ENCODE measurements at regions not wholly inside any gene's neighbourhood (a gene's known extent, or its start where the extent isn't known, plus 50 kb on each side); places are given as distances from the start of the nearest gene placed in this dataset.

DNA sequence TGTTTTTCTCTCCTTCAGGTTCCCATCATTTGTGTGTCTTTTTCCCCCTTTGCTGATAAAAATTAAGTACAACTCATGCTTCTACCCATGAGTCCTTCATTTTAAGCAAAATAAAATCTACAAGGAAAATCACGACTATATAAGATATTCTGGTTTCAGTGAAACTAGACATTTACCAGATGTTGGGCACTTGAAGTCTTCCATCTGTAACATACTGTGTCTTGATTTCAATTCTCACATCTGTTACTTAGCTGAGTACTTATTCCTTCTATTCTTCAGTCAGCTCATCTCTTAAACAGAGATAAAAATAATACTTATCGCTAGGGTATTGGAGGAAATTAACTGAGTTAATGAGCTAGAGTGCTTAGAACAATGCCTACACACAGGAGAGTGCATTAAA, 893.0 kb upstream of the SOX9 start:
- no peaks in the 10 kb centered on the region for H3K4me1 Mint-ChIP-seq
- H3K27ac Mint-ChIP-seq: no peak overlapping the region
- no peaks in the 10 kb centered on the region for H3K36me3 Mint-ChIP-seq (ENCODE audit: low read depth)
- ATAC-seq: no peak
- no peaks in the 10 kb centered on the region for H3K27me3 Mint-ChIP-seq
- no peak overlapping the region for H3K4me3 Mint-ChIP-seq
- H3K9me3 Mint-ChIP-seq: peaks cover 15% of the 10 kb centered on the region
- no peak for DNase-seq

DNA sequence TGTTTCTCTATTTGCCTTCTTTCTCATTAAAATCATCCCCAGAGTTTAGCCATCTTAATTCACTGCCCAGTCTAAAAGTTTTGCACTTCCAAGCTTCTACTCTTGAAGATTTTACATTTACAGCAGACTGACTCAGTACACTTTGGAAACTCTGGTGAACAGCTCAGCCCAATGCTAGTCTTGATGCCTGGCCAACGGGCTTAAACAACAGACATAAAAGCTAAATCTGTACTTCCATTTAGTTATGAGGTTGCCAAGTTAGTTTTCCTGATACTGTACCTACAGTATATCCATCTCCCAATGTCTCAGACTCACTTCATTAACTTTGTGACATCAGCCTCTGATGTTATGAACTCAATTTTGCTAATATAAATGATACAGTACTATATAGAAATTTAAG, 891.8 kb upstream of the SOX9 start:
- no peak for DNase-seq
- Mint-ChIP-seq H3K27ac (no peak overlapping the region), H3K4me3 (no peak overlapping the region), H3K4me1 (no peaks in the 10 kb centered on the region), H3K36me3 (ENCODE audit: low read depth) (no peaks in the 10 kb centered on the region), H3K9me3 (peaks cover 16% of the 10 kb centered on the region), H3K27me3 (no peaks in the 10 kb centered on the region)
- no peak for ATAC-seq

DNA sequence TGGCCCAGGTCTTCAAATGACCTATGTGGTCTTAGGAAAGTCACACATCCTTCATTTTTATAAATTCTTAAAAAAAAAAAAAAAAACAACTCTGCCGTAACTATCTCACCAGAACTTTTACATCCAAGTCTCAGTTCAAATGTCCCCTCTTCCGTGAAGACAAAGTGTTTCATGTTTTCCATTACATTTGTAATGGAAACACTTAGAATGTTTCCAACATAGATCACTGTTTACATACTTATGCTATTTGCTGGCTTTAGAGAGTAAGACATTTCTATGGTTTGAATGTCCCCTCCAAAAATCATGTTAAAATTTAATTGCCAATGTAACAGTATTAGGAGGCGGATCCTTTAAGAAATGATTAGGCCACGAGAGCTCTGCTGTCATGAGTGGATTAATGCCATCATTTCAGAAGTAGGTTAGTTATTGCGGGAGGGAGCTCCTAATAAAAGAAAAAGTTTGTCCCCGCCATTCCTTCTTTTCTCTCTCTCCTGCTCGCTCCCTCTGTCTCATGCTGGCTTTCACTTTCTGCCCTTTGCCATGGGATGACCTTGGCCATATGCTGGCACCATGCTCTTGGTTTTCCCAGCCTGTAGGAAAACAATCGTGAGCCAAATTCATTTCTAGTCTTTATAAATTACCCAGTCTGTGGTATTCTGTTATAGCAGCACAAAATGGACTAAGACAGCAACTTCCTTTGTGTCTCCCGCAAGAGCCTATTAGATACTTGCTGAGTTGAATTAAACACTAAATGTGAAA, 887.8 kb upstream of the SOX9 start:
- ATAC-seq (no peak), DNase-seq (no peak)
- no peaks in the 10 kb centered on the region for H3K36me3 Mint-ChIP-seq (ENCODE audit: low read depth)
- peaks cover 16% of the 10 kb centered on the region for H3K9me3 Mint-ChIP-seq
- no peaks in the 10 kb centered on the region for H3K4me1 Mint-ChIP-seq
- no peaks in the 10 kb centered on the region for H3K27me3 Mint-ChIP-seq
- H3K4me3 Mint-ChIP-seq: no peak overlapping the region
- H3K27ac Mint-ChIP-seq: no peak overlapping the region

DNA sequence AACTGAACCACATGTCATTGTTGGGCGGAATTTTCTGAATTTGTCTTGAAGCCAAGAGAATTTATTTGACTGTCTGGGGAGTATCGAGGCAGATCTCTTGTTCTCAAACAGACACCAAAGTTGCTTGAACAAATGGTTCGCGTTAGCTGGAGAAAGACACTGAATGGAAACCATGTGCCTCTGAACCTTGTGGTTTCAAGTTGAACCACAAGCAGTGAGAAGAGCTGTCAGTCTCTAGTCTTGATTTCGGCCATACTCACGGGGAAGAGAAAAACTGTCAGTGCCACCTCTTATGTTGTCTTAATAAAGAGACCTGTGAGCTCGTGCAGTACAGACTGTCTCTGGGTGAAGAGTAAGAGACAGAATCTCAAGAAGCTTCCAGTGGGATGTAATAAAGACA, 886.5 kb upstream of the SOX9 start:
- Mint-ChIP-seq H3K27me3 (no peaks in the 10 kb centered on the region), H3K4me3 (no peak overlapping the region), H3K36me3 (ENCODE audit: low read depth) (no peaks in the 10 kb centered on the region), H3K4me1 (no peaks in the 10 kb centered on the region), H3K27ac (no peak overlapping the region), H3K9me3 (peaks cover 16% of the 10 kb centered on the region)
- DNase-seq (no peak), ATAC-seq (no peak)

DNA sequence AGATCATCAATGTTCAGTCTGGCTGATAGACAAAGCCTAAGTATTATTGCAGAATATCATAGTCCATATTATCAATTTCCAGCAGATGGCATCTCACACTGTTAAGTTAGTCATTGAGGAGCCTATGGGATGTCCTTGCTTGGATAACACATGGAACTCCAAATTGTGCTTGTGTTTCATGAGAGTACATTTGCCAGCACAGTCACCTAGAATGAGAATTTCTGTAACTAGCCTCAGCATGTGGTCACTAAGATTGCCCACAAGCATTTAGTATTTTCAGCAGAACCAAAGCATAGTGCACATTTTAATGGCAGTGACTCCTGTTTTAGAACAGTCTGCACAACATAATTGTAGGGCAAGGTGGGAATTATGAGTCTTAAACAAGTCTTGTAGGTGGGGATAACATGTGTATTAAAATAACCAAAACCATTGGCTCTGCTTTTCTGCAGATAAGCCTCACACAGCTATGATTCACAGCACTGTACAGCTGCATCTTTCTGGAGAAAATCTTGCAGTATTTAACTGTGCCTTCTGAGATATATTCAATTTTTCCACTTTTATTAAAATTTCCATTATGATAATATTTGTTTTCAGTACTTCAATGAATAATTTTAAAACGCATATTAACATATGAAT, 882.8 kb upstream of the SOX9 start:
- no peaks in the 10 kb centered on the region for H3K36me3 Mint-ChIP-seq (ENCODE audit: low read depth)
- H3K4me3 Mint-ChIP-seq: no peak overlapping the region
- H3K9me3 Mint-ChIP-seq: peaks cover 5% of the 10 kb centered on the region
- H3K27ac Mint-ChIP-seq: no peak overlapping the region
- H3K27me3 Mint-ChIP-seq: no peaks in the 10 kb centered on the region
- ATAC-seq (no peak), DNase-seq (no peak)
- no peaks in the 10 kb centered on the region for H3K4me1 Mint-ChIP-seq

DNA sequence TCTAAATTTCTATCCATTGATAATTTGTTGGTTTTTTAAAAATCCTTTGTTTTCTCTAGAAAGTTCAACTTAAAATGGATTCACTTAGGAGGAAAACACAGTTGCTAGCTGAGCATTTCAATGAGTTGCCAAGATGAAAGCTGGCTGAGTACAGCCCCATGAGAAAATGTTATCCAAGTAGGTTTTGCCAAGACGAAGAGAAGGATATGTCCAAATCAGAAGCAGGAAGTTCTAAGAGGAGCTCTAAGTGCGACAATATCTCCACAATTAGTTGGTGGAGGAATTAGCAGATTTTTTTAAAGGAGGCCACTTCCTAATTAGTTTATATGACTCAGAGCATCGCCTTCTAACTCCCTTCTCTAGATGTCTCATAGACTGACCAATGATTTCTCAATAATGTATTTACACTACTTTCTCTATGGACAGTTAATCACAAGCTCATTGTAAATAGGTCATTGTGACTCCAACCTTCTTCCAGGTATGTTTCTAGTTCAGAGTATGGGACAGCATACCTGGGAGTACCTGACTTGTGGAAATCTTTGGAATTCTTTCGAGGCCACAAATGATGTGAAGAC, 873.3 kb upstream of the SOX9 start:
- peaks cover 2% of the 10 kb centered on the region for H3K27me3 Mint-ChIP-seq
- no peak overlapping the region for H3K4me3 Mint-ChIP-seq
- ATAC-seq (no peak), DNase-seq (no peak)
- H3K9me3 Mint-ChIP-seq: peaks cover 8% of the 10 kb centered on the region
- H3K36me3 Mint-ChIP-seq (ENCODE audit: low read depth): no peaks in the 10 kb centered on the region
- H3K27ac Mint-ChIP-seq: no peak overlapping the region
- H3K4me1 Mint-ChIP-seq: no peaks in the 10 kb centered on the region

DNA sequence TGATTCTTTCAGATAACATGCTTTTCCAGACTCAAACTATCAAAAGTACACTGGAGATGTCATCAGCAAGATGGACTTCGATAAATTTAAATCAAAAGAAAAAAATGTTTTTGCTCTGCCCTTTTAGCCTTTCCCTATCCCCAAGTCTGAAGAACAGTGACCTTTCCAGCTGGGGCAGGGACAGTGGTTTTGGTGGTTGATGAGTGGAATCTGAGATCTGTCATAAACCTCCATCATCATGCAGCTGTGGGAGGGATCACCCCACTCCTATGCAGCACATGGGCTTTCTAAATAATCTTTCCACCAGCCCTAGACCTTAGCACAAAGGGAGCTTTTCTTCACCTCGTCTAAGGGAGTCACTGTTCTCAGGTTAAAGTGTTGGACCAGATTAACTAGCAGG, 869.5 kb upstream of the SOX9 start:
- H3K27ac Mint-ChIP-seq: no peak overlapping the region
- peaks cover 8% of the 10 kb centered on the region for H3K9me3 Mint-ChIP-seq
- DNase-seq (no peak), ATAC-seq (no peak)
- H3K4me1 Mint-ChIP-seq: no peaks in the 10 kb centered on the region
- H3K27me3 Mint-ChIP-seq: peaks cover 2% of the 10 kb centered on the region
- H3K4me3 Mint-ChIP-seq: no peak overlapping the region
- H3K36me3 Mint-ChIP-seq (ENCODE audit: low read depth): no peaks in the 10 kb centered on the region

DNA sequence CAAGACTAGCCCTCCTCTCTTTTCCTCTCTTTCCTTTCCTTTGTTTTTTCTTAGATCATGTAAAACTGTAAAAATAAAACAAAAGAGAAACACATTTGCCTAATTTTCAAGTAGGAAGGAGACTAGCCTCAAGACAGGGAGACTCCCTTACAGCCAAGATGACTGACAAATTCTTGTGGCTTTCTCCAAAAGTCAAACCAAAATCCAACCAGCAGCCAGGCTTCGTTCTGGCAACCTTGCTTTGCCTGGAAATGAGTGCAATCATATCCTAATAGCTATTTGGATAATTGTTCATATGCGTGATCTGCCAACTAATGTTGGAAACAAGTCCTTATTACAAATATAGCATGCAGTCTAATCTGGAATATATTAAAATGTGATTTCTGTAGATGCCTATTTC, 868.9 kb upstream of the SOX9 start:
- DNase-seq: no peak
- H3K36me3 Mint-ChIP-seq (ENCODE audit: low read depth): no peaks in the 10 kb centered on the region

DNA sequence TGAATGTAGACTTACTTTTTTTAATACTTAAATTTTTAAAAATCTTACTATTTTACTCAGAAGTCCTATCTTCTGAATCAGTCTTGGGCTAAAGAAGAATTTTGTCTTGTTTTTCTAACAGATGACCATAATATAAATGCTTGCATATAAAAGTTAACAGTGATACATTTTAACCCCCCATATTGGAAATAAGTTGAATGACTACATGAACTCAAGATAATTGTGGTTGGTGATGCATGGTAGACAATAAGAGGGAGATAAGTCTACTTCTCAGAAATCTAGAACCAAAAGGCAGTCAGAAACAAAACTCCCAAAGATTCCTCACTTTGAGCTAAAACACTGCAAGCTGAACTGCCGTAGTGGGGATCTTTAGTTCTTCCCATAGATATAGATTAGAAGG, 868.4 kb upstream of the SOX9 start:
- DNase-seq: no peak
- peaks cover 5% of the 10 kb centered on the region for H3K9me3 Mint-ChIP-seq
- H3K27me3 Mint-ChIP-seq: peaks cover 2% of the 10 kb centered on the region
- H3K36me3 Mint-ChIP-seq (ENCODE audit: low read depth): no peaks in the 10 kb centered on the region
- no peak overlapping the region for H3K27ac Mint-ChIP-seq
- H3K4me1 Mint-ChIP-seq: no peaks in the 10 kb centered on the region
- ATAC-seq: no peak
- H3K4me3 Mint-ChIP-seq: no peak overlapping the region

More for the DNA sequence above, 868.9 kb upstream of the SOX9 start:
- H3K9me3 Mint-ChIP-seq: peaks cover 8% of the 10 kb centered on the region
- peaks cover 2% of the 10 kb centered on the region for H3K27me3 Mint-ChIP-seq
- no peak overlapping the region for H3K4me3 Mint-ChIP-seq
- no peak overlapping the region for H3K27ac Mint-ChIP-seq
- H3K4me1 Mint-ChIP-seq: no peaks in the 10 kb centered on the region
- no peak for ATAC-seq

DNA sequence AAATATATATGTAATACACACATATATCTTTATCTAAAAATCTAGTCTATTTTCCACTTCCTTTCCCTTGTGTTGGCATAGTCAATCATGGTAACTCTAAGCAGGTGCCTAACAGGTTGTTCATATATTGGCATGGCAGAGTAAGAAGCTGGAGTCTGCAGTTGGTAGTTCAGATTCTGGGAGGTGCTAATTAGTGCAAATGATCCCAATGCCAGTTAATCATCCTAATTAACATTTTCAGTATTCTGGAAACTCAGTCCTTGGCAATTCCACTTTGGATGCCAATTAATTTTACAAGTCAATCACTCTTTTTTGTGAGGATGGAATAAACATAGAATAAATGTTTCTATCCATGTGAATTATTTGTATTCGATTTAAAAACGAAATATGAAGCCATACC, 863.7 kb upstream of the SOX9 start:
- no peak for DNase-seq
- no peaks in the 10 kb centered on the region for H3K9me3 Mint-ChIP-seq
- no peaks in the 10 kb centered on the region for H3K4me1 Mint-ChIP-seq
- ATAC-seq: no peak
- no peaks in the 10 kb centered on the region for H3K27me3 Mint-ChIP-seq
- H3K36me3 Mint-ChIP-seq (ENCODE audit: low read depth): no peaks in the 10 kb centered on the region
- no peak overlapping the region for H3K27ac Mint-ChIP-seq
- H3K4me3 Mint-ChIP-seq: no peak overlapping the region

DNA sequence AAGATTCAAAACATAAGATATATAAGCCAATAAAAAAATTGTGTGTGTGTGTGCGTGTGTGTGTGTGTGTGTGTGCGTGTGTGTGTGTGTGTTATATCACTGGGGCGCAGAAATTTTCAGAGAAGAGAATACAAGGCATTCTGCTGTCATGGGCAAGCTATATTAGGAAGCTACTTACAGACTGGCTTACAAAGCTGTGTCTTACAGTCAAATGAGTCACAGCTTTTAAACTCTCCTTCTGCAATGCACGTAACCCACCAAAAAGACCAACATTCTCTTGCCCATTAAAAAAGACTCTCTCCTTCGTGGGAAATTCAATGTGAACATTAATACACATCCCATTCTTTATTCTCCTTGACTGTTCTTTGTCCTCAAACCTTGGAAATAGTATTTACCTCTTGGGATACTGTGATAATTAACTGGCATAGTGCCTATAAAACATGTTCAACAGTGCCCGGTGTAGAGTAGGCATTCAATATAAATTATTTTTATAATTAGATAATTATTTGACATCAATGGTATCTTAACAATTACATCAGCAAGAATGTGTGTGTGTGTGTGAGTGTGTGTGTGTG, 860.4 kb upstream of the SOX9 start:
- Mint-ChIP-seq H3K27me3 (no peaks in the 10 kb centered on the region), H3K27ac (no peak overlapping the region), H3K9me3 (peaks cover 10% of the 10 kb centered on the region), H3K4me3 (no peak overlapping the region), H3K36me3 (ENCODE audit: low read depth) (no peaks in the 10 kb centered on the region), H3K4me1 (no peaks in the 10 kb centered on the region)
- ATAC-seq (no peak), DNase-seq (no peak)

DNA sequence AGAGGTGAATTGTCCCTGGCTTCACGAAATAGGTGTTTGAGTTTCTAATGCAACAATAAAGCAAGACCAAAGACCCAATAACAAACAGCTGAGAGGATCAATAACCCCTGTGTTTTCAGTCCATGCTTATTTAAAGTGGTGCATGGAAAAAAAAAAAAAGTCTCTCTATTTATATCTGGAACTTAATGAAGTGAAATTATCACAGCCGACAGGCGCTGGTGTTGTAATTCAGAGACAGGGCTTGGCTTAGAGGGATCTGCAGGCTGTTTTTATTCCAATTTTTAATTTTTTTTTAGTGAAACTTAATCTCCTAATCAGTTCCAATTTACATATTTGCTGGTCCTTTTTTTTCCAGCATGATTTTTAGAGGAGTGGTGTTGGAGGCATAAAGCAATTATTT, 858.2 kb upstream of the SOX9 start:
- Mint-ChIP-seq H3K27ac (no peak overlapping the region), H3K4me3 (no peak overlapping the region), H3K9me3 (peaks cover 32% of the 10 kb centered on the region), H3K36me3 (ENCODE audit: low read depth) (no peaks in the 10 kb centered on the region), H3K4me1 (no peaks in the 10 kb centered on the region), H3K27me3 (no peaks in the 10 kb centered on the region)
- no peak for DNase-seq
- ATAC-seq: no peak

DNA sequence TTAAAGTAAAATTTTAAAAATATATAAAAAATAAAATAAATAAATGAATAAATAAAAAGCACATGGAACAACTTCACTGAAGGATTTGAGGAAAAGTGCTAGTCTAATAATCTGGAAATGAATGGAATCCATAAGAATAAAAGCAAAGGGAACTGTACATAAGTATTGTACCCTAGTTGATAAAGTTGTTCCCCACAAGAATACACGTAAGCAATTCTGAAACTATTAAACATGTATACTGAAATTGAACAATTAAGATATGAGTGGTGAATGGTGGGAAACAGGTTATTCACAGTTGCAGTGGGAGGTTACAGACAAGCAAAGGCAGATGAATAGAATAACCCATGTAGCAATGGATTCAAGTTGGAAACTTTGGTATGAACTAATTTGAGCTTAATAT, 853.2 kb upstream of the SOX9 start:
- Mint-ChIP-seq H3K27me3 (no peaks in the 10 kb centered on the region), H3K36me3 (ENCODE audit: low read depth) (no peaks in the 10 kb centered on the region), H3K4me1 (no peaks in the 10 kb centered on the region), H3K4me3 (no peak overlapping the region), H3K9me3 (peaks cover 50% of the 10 kb centered on the region), H3K27ac (no peak overlapping the region)
- DNase-seq (no peak), ATAC-seq (no peak)

DNA sequence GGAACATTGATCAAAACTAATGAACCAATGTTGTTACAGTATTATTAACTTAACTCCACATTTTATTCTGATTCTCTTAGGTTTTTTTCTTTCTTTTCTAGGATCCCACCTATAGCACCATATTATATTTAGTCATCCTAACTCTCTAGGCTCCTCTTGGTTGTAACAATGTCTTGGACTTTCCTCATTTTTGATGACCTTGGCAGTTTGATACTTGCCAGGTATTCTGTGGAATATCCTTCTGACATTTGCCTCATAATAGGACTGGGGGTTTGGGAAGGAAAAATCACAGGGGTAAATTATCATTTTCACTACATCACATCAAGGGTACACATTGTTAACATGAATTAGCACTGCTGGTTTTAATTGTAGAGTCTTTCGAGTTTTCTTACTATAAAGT, 851.6 kb upstream of the SOX9 start:
- no peak for ATAC-seq
- H3K9me3 Mint-ChIP-seq: peaks cover 45% of the 10 kb centered on the region
- no peaks in the 10 kb centered on the region for H3K36me3 Mint-ChIP-seq (ENCODE audit: low read depth)
- H3K27me3 Mint-ChIP-seq: no peaks in the 10 kb centered on the region
- DNase-seq: no peak
- no peak overlapping the region for H3K27ac Mint-ChIP-seq
- no peaks in the 10 kb centered on the region for H3K4me1 Mint-ChIP-seq
- H3K4me3 Mint-ChIP-seq: no peak overlapping the region

DNA sequence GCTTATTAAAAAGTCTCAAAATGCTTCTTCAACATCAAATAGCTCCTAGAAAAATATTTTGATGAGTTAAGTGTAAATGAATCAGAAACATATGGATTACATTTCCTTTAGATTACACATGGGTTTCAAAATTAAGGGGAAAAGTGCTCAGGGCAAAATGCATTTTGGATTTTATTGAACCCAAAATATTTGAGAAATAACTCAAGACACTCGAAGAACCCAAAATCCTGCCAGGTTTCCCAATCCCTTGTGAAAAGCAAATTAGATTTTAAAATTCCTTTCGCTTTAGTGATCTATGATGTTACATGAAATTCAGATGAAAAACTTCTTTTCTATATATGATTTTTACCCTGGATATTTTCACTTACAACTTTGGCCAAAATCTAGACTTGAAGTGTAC, 847.4 kb upstream of the SOX9 start:
- no peak for ATAC-seq
- no peaks in the 10 kb centered on the region for H3K4me1 Mint-ChIP-seq
- H3K9me3 Mint-ChIP-seq: peaks cover 14% of the 10 kb centered on the region
- no peak overlapping the region for H3K4me3 Mint-ChIP-seq
- no peak for DNase-seq
- H3K27ac Mint-ChIP-seq: no peak overlapping the region
- H3K27me3 Mint-ChIP-seq: no peaks in the 10 kb centered on the region
- no peaks in the 10 kb centered on the region for H3K36me3 Mint-ChIP-seq (ENCODE audit: low read depth)

Data from activated naive CD8-positive, alpha-beta T cell treated with anti-CD3 and anti-CD28 coated beads, Interleukin-2, amount 50 U/mL, for 24 hours (primary cell).